ENCODE measurements at regions not wholly inside any gene's neighbourhood (a gene's known extent, or its start where the extent isn't known, plus 50 kb on each side); places are given as distances from the start of the nearest gene placed in this dataset.

DNA sequence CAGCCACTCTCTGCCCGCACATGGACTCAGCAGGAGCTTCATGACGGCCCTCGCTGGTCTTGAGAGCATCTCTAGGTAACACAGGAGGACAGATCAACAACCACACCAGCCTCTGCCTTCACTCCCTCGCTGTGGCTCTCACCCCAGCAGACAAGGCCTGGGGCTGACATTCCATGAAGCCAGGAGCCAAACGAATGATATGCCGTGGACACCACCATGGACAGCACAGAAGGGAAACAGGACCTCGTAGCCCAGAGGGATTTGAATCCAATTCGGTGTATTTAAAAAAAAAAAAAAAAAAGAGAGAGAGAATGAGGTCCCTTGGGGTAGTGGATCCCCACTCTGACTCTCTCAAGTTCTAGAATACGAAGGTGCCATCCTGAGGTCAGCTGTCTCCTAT lies 385.5 kb downstream of the SHANK2 start:
- TF ChIP-seq BHLHE40 (IDR thresholded peaks at IDR 0.05; ENCODE audit: borderline replicate concordance): no peak
- no peak for TF ChIP-seq CTBP1 (IDR thresholded peaks at IDR 0.05; ENCODE audit: borderline replicate concordance)
- no peak for TF ChIP-seq ELF4 (IDR thresholded peaks at IDR 0.05)
- no peak for TF ChIP-seq SP1 (IDR thresholded peaks at IDR 0.05)

Data from HEK293T (cell line).